Endothelial cell of umbilical vein (primary cell): ENCODE measurements at regions not wholly inside any gene's neighbourhood (a gene's known extent, or its start where the extent isn't known, plus 50 kb on each side); places are given as distances from the start of the nearest gene placed in this dataset.

Experiments used
- CTCF ChIP-seq, 2 donors: IDR thresholded peaks; 1 replicate in 1 of 2; 2 replicates in 1 of 2; pipeline ENCODE4 v1.5.1; 2011; ENCODE audit warnings: low read length in 2 of 2, mild to moderate bottlenecking in 2 of 2, moderate library complexity in 2 of 2, control low read depth in 1 of 2, inconsistent platforms in 1 of 2, low read depth in 1 of 2; ENCODE audit not compliant: insufficient read depth in 1 of 2; ENCODE audit errors: extremely low read depth in 1 of 2
- EZH2 ChIP-seq: IDR thresholded peaks from 2 replicates; pipeline ENCODE4 v1.6.1; 2012; ENCODE audit warnings: borderline replicate concordance, low read depth, mild to moderate bottlenecking, moderate library complexity, low read length, inconsistent platforms; ENCODE audit not compliant: severe bottlenecking
- FOS ChIP-seq: IDR thresholded peaks from 2 replicates; pipeline ENCODE4 v1.6.1; 2011; ENCODE audit warnings: mild to moderate bottlenecking, low read length, moderate library complexity, borderline replicate concordance; ENCODE audit not compliant: insufficient read depth
- JUN ChIP-seq: IDR thresholded peaks from 2 replicates; pipeline ENCODE4 v1.6.1; 2011; ENCODE audit warnings: borderline replicate concordance, low read depth; ENCODE audit not compliant: insufficient read length, insufficient read depth
- MAX ChIP-seq: IDR thresholded peaks from 2 replicates; pipeline ENCODE4 v1.6.1; 2011; ENCODE audit not compliant: insufficient read depth, insufficient read length
- POLR2A ChIP-seq: IDR thresholded peaks from 2 replicates; pipeline ENCODE4 v1.6.1; 2012; ENCODE audit warnings: low read depth, mild to moderate bottlenecking, control low read depth, low read length
- POLR2AphosphoS5 ChIP-seq: IDR thresholded peaks from 2 replicates; pipeline ENCODE4 v1.6.1; 2012; ENCODE audit warnings: low read depth, mild to moderate bottlenecking, control low read depth, low read length, moderate library complexity; ENCODE audit not compliant: insufficient read depth

DNA sequence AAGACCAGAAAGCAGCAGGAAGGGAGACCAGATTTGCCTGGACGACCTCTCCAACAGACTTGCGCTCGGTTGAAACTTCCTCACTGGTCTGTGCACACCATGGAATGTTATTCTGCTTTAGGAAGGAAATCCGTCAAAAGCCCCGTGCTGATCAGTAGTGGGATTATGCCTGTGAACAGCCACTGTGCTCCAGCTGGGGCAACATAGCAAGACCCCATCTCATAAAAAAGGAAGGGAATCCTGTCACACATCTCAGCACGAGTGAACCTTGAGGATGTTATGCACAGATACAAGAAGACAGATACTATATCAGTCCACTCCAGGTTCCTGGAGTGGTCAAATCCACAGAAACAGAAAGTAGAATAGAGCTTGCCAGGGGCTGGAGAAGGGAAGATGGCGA, 86.9 kb upstream of the FOXC1 start:
- TF ChIP-seq CTCF (IDR thresholded peaks at IDR 0.05; ENCODE audit: extremely low read depth in 1 of 2, insufficient read depth in 1 of 2, low read depth in 1 of 2, low read length in 2 of 2): no peak
- no peak for TF ChIP-seq MAX
- no peak for TF ChIP-seq JUN
- TF ChIP-seq POLR2A: no peak
- no peak for TF ChIP-seq EZH2
- no peak for TF ChIP-seq POLR2AphosphoS5
- TF ChIP-seq FOS: no peak
